ENCODE measurements at regions not wholly inside any gene's neighbourhood (a gene's known extent, or its start where the extent isn't known, plus 50 kb on each side); places are given as distances from the start of the nearest gene placed in this dataset.

GRCh38 chr7:46830-47140 is 145.6 kb upstream of the FAM20C start:
- Mint-ChIP-seq H3K4me3 (no peak overlapping the region), H3K9me3 (peaks cover 10% of the 10 kb centered on the region), H3K4me1 (peaks cover 9% of the 10 kb centered on the region), H3K27ac (peak overlapping the region; percentile 60), H3K27me3 (ENCODE audit: low read depth, poor library complexity) (peaks cover 17% of the 10 kb centered on the region), H3K36me3 (ENCODE audit: low read depth) (no peaks in the 10 kb centered on the region)
- TF ChIP-seq CTCF (IDR thresholded peaks at IDR 0.05) = no peak
- no peak for DNase-seq

- Mint-ChIP-seq H3K4me1 (peaks cover 9% of the 10 kb centered on the region), H3K9me3 (peaks cover 14% of the 10 kb centered on the region), H3K27ac (no peak overlapping the region), H3K27me3 (ENCODE audit: low read depth, poor library complexity) (peaks cover 20% of the 10 kb centered on the region), H3K4me3 (no peak overlapping the region), H3K36me3 (ENCODE audit: low read depth) (no peaks in the 10 kb centered on the region)
- no peak for DNase-seq
- TF ChIP-seq CTCF (IDR thresholded peaks at IDR 0.05) = no peak
These were observed 140.8 kb upstream of the FAM20C start for GRCh38 chr7:51456-52068.

- no peak for TF ChIP-seq CTCF (IDR thresholded peaks at IDR 0.05)
- no peaks in the 10 kb centered on the region for H3K36me3 Mint-ChIP-seq (ENCODE audit: low read depth)
- H3K9me3 Mint-ChIP-seq = peaks cover 14% of the 10 kb centered on the region
- peaks cover 9% of the 10 kb centered on the region for H3K4me1 Mint-ChIP-seq
- no peak overlapping the region for H3K27ac Mint-ChIP-seq
- H3K4me3 Mint-ChIP-seq = no peak overlapping the region
- H3K27me3 Mint-ChIP-seq (ENCODE audit: low read depth, poor library complexity) = peaks cover 20% of the 10 kb centered on the region
- no peak for DNase-seq
These were observed 140.3 kb upstream of the FAM20C start for GRCh38 chr7:52100-52499.

GRCh38 chr7:53531-53930 is 138.8 kb upstream of the FAM20C start:
- peaks cover 14% of the 10 kb centered on the region for H3K9me3 Mint-ChIP-seq
- peaks cover 20% of the 10 kb centered on the region for H3K27me3 Mint-ChIP-seq (ENCODE audit: low read depth, poor library complexity)
- H3K4me1 Mint-ChIP-seq = peaks cover 9% of the 10 kb centered on the region
- no peak overlapping the region for H3K4me3 Mint-ChIP-seq
- TF ChIP-seq CTCF (IDR thresholded peaks at IDR 0.05) = no peak
- no peak for DNase-seq
- H3K27ac Mint-ChIP-seq = no peak overlapping the region
- no peaks in the 10 kb centered on the region for H3K36me3 Mint-ChIP-seq (ENCODE audit: low read depth)

GRCh38 chr7:54615-55014 is 137.8 kb upstream of the FAM20C start:
- DNase-seq = no peak
- Mint-ChIP-seq H3K4me1 (peaks cover 18% of the 10 kb centered on the region), H3K27ac (no peak overlapping the region)

More at GRCh38 chr7:54615-55014, 137.8 kb upstream of the FAM20C start:
- peaks cover 20% of the 10 kb centered on the region for H3K27me3 Mint-ChIP-seq (ENCODE audit: low read depth, poor library complexity)
- no peak for TF ChIP-seq CTCF (IDR thresholded peaks at IDR 0.05)
- peaks cover 13% of the 10 kb centered on the region for H3K9me3 Mint-ChIP-seq
- H3K36me3 Mint-ChIP-seq (ENCODE audit: low read depth) = no peaks in the 10 kb centered on the region
- H3K4me3 Mint-ChIP-seq = no peak overlapping the region

Data from nephron progenitor cell (in vitro differentiated cells).